Activated naive CD4-positive, alpha-beta T cell treated with Interleukin-2 at 50 U/mL for 16 hours (primary cell): ENCODE measurements at regions not wholly inside any gene's neighbourhood (a gene's known extent, or its start where the extent isn't known, plus 50 kb on each side); places are given as distances from the start of the nearest gene placed in this dataset.
A peak's percentile ranks its signal among the peaks of the same experiment; 100 is the strongest.
"Not testable (repeated sequence)": the region's sequence is repeated elsewhere in the genome, so short reads cannot be mapped to it uniquely, and the experiment has no call there.

ENCODE experiments used
- DNase-seq: peaks from one replicate; pipeline ENCODE4 v3.0.0-alpha.2; 2020

GRCh38 chr7:127530148-127530547 lies 55.2 kb downstream of the GCC1 start:
- no peak for DNase-seq

- DNase-seq, result no peak
These were observed 57.8 kb downstream of the GCC1 start for GRCh38 chr7:127527561-127527960.

- no peak for DNase-seq
These were observed 59.4 kb downstream of the GCC1 start for GRCh38 chr7:127525866-127526480.

GRCh38 chr7:127516320-127516719 lies 69.1 kb downstream of the GCC1 start:
- no peak for DNase-seq

GRCh38 chr7:127514499-127514898 lies 70.9 kb downstream of the GCC1 start:
- no peak for DNase-seq

GRCh38 chr7:127513311-127513710 lies 72.1 kb downstream of the GCC1 start:
- no peak for DNase-seq

GRCh38 chr7:127512663-127513062 lies 72.7 kb downstream of the GCC1 start:
- no peak for DNase-seq

GRCh38 chr7:127504715-127505114 lies 80.7 kb downstream of the GCC1 start:
- peak; percentile 22 for DNase-seq

- no peak for DNase-seq
These were observed 83.6 kb downstream of the GCC1 start for GRCh38 chr7:127501817-127502216.

- DNase-seq, result no peak
These were observed 94.9 kb upstream of the ZNF800 start for GRCh38 chr7:127487381-127487780.

- DNase-seq, result no peak
These were observed 94.1 kb upstream of the ZNF800 start for GRCh38 chr7:127486654-127487053.

GRCh38 chr7:127485482-127485881 lies 93.0 kb upstream of the ZNF800 start:
- DNase-seq, result no peak

- no peak for DNase-seq
These were observed 92.4 kb upstream of the ZNF800 start for GRCh38 chr7:127484954-127485353.

- DNase-seq, result no peak
These were observed 86.0 kb upstream of the ZNF800 start for GRCh38 chr7:127478461-127478860.

- no peak for DNase-seq
These were observed 85.5 kb upstream of the ZNF800 start for GRCh38 chr7:127478024-127478355.

- no peak for DNase-seq
These were observed 85.0 kb upstream of the ZNF800 start for GRCh38 chr7:127477295-127478023.

GRCh38 chr7:127476618-127477017 lies 84.1 kb upstream of the ZNF800 start:
- DNase-seq, result no peak

GRCh38 chr7:127474457-127474856 lies 81.9 kb upstream of the ZNF800 start:
- DNase-seq, result no peak

GRCh38 chr7:127473409-127473808 lies 80.9 kb upstream of the ZNF800 start:
- DNase-seq, result no peak

- no peak for DNase-seq
These were observed 67.6 kb upstream of the ZNF800 start for GRCh38 chr7:127460077-127460476.

GRCh38 chr7:127451258-127451657 lies 58.8 kb upstream of the ZNF800 start:
- not testable (repeated sequence) for DNase-seq

- DNase-seq, result no peak
These were observed 56.1 kb upstream of the ZNF800 start for GRCh38 chr7:127448566-127448965.

- DNase-seq, result peak; percentile 51
These were observed 54.9 kb upstream of the ZNF800 start for GRCh38 chr7:127447326-127447945.

GRCh38 chr7:127446842-127447241 lies 54.3 kb upstream of the ZNF800 start:
- no peak for DNase-seq
